ENCODE measurements at regions not wholly inside any gene's neighbourhood (a gene's known extent, or its start where the extent isn't known, plus 50 kb on each side); places are given as distances from the start of the nearest gene placed in this dataset.

GRCh38 chr15:27694506-27695087 is 404.5 kb downstream of the OCA2 start:
- no peak for TF ChIP-seq CTCF (IDR thresholded peaks at IDR 0.05 in 2 of 3, conservative IDR thresholded peaks at IDR 0.05 in 1 of 3; ENCODE audit: insufficient read depth in 2 of 3, low read depth in 1 of 3, low read length in 3 of 3)
- TF ChIP-seq HDAC3 (IDR thresholded peaks at IDR 0.05; ENCODE audit: borderline replicate concordance, partially characterized antibody) = no peak
- no peak for TF ChIP-seq POLR2A (conservative IDR thresholded peaks at IDR 0.05)
